Chondrocyte (in vitro differentiated cells): ENCODE measurements at regions not wholly inside any gene's neighbourhood (a gene's known extent, or its start where the extent isn't known, plus 50 kb on each side); places are given as distances from the start of the nearest gene placed in this dataset.
A peak's percentile ranks its signal among the peaks of the same experiment; 100 is the strongest.

Experiments used
- DNase-seq: peaks from one replicate; pipeline ENCODE4 v3.0.0; 2021; ENCODE audit warnings: mixed read lengths, low spot score
- H3K27ac Mint-ChIP-seq: one replicate; pipeline ENCODE4 v1.8.0; 2021; ENCODE audit warnings: mild to moderate bottlenecking, moderate library complexity, mixed read lengths; ENCODE audit not compliant: unreplicated experiment
- H3K27me3 Mint-ChIP-seq: 2 replicates; pipeline ENCODE4 v1.8.0; 2021; ENCODE audit warnings: low read depth, mixed read lengths
- H3K36me3 Mint-ChIP-seq: 2 replicates; pipeline ENCODE4 v1.8.0; 2021; ENCODE audit warnings: low read depth, mixed read lengths
- H3K4me1 Mint-ChIP-seq: 2 replicates; pipeline ENCODE4 v1.8.0; 2021; ENCODE audit warnings: low read depth, mild to moderate bottlenecking, mixed read lengths
- H3K4me3 Mint-ChIP-seq: one replicate; pipeline ENCODE4 v1.8.0; 2021; ENCODE audit warnings: mild to moderate bottlenecking, moderate library complexity, mixed read lengths; ENCODE audit not compliant: unreplicated experiment
- H3K9me3 Mint-ChIP-seq: 2 replicates; pipeline ENCODE4 v1.8.0; 2021; ENCODE audit warnings: low read depth, mixed read lengths
- CTCF ChIP-seq: fragments of 200-600 bp; sonication (generic); IDR thresholded peaks from 2 replicates; pipeline ENCODE4 v1.5.0; 2021; ENCODE audit warnings: antibody characterized with exemption, mild to moderate bottlenecking, moderate library complexity

- Mint-ChIP-seq H3K27me3 (peaks cover 14% of the 10 kb centered on the region), H3K9me3 (no peaks in the 10 kb centered on the region), H3K4me3 (no peak overlapping the region), H3K4me1 (peaks cover 5% of the 10 kb centered on the region), H3K27ac (no peak overlapping the region), H3K36me3 (no peaks in the 10 kb centered on the region)
- DNase-seq, result no peak
- TF ChIP-seq CTCF, result no peak
Measured at GRCh38 chr12:131507881-131508280, 203.0 kb upstream of the SFSWAP start.

- Mint-ChIP-seq H3K4me1 (peaks cover 5% of the 10 kb centered on the region), H3K36me3 (no peaks in the 10 kb centered on the region), H3K27me3 (peaks cover 14% of the 10 kb centered on the region), H3K27ac (no peak overlapping the region), H3K9me3 (no peaks in the 10 kb centered on the region), H3K4me3 (no peak overlapping the region)
- no peak for TF ChIP-seq CTCF
- DNase-seq, result no peak
Measured at GRCh38 chr12:131509701-131510100, 201.2 kb upstream of the SFSWAP start.

- Mint-ChIP-seq H3K27me3 (peaks cover 14% of the 10 kb centered on the region), H3K27ac (peak overlapping the region; percentile 15), H3K4me3 (no peak overlapping the region), H3K36me3 (peaks cover 2% of the 10 kb centered on the region), H3K4me1 (peaks cover 5% of the 10 kb centered on the region), H3K9me3 (peaks cover 3% of the 10 kb centered on the region)
- no peak for DNase-seq
- TF ChIP-seq CTCF, result no peak
Measured at GRCh38 chr12:131510431-131510830, 200.5 kb upstream of the SFSWAP start.

- no peak for TF ChIP-seq CTCF
- Mint-ChIP-seq H3K9me3 (peaks cover 8% of the 10 kb centered on the region), H3K27ac (no peak overlapping the region), H3K4me1 (peaks cover 5% of the 10 kb centered on the region), H3K4me3 (no peak overlapping the region), H3K27me3 (peaks cover 14% of the 10 kb centered on the region), H3K36me3 (peaks cover 2% of the 10 kb centered on the region)
- DNase-seq, result no peak
Measured at GRCh38 chr12:131511391-131511802, 199.5 kb upstream of the SFSWAP start.

- Mint-ChIP-seq H3K4me1 (peaks cover 5% of the 10 kb centered on the region), H3K27me3 (peaks cover 10% of the 10 kb centered on the region), H3K9me3 (peaks cover 13% of the 10 kb centered on the region), H3K27ac (no peak overlapping the region), H3K4me3 (no peak overlapping the region), H3K36me3 (peaks cover 2% of the 10 kb centered on the region)
- TF ChIP-seq CTCF, result no peak
- DNase-seq, result no peak
Measured at GRCh38 chr12:131511803-131512561, 198.9 kb upstream of the SFSWAP start.
